Bronchial epithelial cell (primary cell): ENCODE measurements at regions not wholly inside any gene's neighbourhood (a gene's known extent, or its start where the extent isn't known, plus 50 kb on each side); places are given as distances from the start of the nearest gene placed in this dataset.
"Not testable (repeated sequence)": the region's sequence is repeated elsewhere in the genome, so short reads cannot be mapped to it uniquely, and the experiment has no call there.

Experiments
- DNase-seq: peaks from one replicate; pipeline ENCODE4 v3.0.0-alpha.2; 2010; ENCODE audit warnings: low read depth
- FAIRE-seq: peaks from 2 replicates; lab custom pipeline; 2011; peaks lifted over from hg19 to GRCh38; lab: Jason Lieb, UNC
- H3K27me3 ChIP-seq: 2 replicates; pipeline ENCODE4 v1.5.1; 2011; ENCODE audit warnings: low read length; ENCODE audit not compliant: control insufficient read depth, insufficient read depth
- H3K36me3 ChIP-seq: 2 replicates; pipeline ENCODE4 v1.5.1; 2011; ENCODE audit warnings: low read length; ENCODE audit not compliant: control insufficient read depth, insufficient read depth
- H3K4me3 ChIP-seq: 2 replicates; pipeline ENCODE4 v1.5.1; 2011; ENCODE audit warnings: mild to moderate bottlenecking, low read depth, low read length, control low read depth
- TF ChIP-seq, protein P1 (sequence below): IDR thresholded peaks from 2 replicates; pipeline ENCODE4 v1.5.1; 2011; ENCODE audit warnings: mild to moderate bottlenecking, moderate library complexity, low read length, control low read depth, inconsistent platforms; ENCODE audit not compliant: insufficient read depth, severe bottlenecking

DNA sequence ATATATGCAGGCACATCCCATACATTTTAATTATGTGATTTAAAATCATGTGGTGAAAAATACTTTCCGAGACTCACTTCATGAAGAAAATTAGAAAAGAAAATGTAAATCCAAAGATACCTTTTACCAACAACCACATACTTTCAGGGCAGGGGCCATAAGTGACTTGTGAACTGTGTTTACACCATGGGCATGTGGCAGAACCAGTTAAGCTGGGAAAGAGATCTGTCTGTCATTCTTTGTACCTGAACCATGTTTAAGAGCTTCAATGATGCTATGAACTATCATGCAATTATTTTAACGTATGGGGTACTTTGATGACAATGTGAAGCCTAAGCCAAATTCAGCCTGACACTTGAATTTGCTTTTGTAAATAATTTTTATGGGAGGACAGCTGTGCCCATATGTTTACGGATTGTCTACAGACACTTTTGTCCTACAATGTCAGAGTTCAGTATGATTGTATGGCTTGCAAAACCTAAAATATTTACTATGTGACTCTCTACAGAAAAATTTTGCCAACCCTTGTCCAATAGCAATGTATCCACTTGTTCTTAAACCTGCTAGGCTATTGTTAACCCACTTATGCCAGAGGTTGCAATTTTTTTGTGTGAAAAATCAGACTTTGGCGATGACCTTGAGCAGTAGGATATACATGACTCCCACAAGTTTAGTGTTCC is 654.6 kb downstream of the TNS3 start:
- no peaks in the 10 kb centered on the region for H3K36me3 ChIP-seq
- FAIRE-seq: no peak
- TF ChIP-seq, protein P1, sequence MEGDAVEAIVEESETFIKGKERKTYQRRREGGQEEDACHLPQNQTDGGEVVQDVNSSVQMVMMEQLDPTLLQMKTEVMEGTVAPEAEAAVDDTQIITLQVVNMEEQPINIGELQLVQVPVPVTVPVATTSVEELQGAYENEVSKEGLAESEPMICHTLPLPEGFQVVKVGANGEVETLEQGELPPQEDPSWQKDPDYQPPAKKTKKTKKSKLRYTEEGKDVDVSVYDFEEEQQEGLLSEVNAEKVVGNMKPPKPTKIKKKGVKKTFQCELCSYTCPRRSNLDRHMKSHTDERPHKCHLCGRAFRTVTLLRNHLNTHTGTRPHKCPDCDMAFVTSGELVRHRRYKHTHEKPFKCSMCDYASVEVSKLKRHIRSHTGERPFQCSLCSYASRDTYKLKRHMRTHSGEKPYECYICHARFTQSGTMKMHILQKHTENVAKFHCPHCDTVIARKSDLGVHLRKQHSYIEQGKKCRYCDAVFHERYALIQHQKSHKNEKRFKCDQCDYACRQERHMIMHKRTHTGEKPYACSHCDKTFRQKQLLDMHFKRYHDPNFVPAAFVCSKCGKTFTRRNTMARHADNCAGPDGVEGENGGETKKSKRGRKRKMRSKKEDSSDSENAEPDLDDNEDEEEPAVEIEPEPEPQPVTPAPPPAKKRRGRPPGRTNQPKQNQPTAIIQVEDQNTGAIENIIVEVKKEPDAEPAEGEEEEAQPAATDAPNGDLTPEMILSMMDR: no peak
- DNase-seq: peak; percentile 7
- no peaks in the 10 kb centered on the region for H3K27me3 ChIP-seq
- H3K4me3 ChIP-seq: no peak overlapping the region

DNA sequence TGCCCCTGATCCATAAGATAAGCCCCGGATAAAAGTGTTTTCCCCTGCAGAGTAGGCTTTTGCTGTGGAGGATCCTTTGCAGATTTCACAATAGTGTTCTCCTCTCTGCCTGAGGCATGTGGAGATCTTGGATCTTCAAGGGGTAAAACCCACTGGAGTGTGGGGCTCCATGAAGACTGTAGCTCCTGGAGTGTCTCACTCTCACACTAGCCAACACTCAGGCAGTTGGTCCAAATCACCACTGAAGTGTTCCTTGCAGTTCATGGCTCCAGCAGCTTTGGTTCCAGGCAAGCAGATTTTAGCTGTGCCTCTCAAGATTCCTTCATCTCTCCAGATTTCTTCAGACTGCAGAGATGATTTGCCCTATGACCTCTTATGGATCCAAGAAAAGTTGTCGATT is 665.3 kb downstream of the TNS3 start:
- no peaks in the 10 kb centered on the region for H3K27me3 ChIP-seq
- TF ChIP-seq, protein P1: no peak
- no peak for FAIRE-seq
- H3K4me3 ChIP-seq: no peak overlapping the region
- H3K36me3 ChIP-seq: no peaks in the 10 kb centered on the region
- DNase-seq: no peak

GRCh38 chr7:46912692-46913091 is 669.2 kb downstream of the TNS3 start:
- H3K4me3 ChIP-seq: no peak overlapping the region
- no peaks in the 10 kb centered on the region for H3K36me3 ChIP-seq
- no peaks in the 10 kb centered on the region for H3K27me3 ChIP-seq
- no peak for DNase-seq
- no peak for FAIRE-seq
- TF ChIP-seq, protein P1: no peak

DNA sequence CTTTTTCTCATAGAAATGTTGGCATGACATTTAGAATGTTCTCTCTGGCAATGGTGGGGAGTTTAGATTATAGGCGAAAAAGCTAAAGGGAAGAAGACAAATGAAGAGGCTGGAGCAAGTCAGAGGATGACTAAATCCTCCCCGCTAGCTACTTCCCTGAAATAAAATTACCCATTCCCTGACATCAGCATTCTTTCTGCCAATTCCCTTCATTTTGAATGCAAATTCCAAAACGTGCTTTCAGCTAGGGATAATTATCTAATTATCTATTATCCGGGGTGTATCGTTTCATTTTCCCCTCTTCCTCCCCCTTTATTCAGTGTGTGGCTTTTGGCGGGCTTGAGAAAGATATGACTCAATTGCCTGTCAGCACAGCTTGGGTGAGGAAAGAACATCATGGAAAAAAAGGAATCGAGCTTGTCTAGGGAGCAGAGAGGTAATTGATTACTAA is 672.3 kb downstream of the TNS3 start:
- H3K36me3 ChIP-seq: no peaks in the 10 kb centered on the region
- H3K27me3 ChIP-seq: no peaks in the 10 kb centered on the region
- no peak overlapping the region for H3K4me3 ChIP-seq
- DNase-seq (peak; percentile 93), FAIRE-seq (no peak)
- TF ChIP-seq, protein P1: no peak

DNA sequence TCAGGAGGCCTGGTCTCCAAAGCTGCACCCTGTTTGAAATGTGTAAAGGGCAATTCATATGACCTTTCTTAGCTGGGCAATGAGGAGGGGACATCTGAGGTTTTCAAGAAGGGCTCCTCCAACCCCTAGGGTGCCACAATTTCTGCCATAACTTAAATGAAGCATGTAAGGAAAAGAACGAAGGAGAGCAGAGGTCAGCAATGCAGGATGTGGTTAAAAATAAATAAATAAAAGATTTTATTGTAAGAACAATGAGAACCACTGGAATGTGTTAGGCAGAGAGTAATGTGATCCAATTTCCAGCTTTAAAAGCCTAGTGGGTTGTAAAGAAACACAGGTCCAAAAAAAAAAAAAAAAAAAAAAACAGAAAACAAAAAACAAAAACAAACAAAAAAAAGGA is 673.1 kb downstream of the TNS3 start:
- TF ChIP-seq, protein P1: no peak
- Histone ChIP-seq H3K27me3 (no peaks in the 10 kb centered on the region), H3K36me3 (no peaks in the 10 kb centered on the region), H3K4me3 (no peak overlapping the region)
- FAIRE-seq: peak; percentile 43
- DNase-seq: peak; percentile 75

- H3K4me3 ChIP-seq, FAIRE-seq, H3K27me3 ChIP-seq, H3K36me3 ChIP-seq, DNase-seq: not testable (repeated sequence)
Measured at GRCh38 chr7:46904523-46904922, 677.4 kb downstream of the TNS3 start.
